Suppressor macrophage treated with lipopolysaccharide for 1 hour (primary cell): ENCODE measurements at regions not wholly inside any gene's neighbourhood (a gene's known extent, or its start where the extent isn't known, plus 50 kb on each side); places are given as distances from the start of the nearest gene placed in this dataset.
"Not testable (repeated sequence)": the region's sequence is repeated elsewhere in the genome, so short reads cannot be mapped to it uniquely, and the experiment has no call there.

ENCODE experiments used
- DNase-seq, 3 donors: peaks; one replicate each; pipeline ENCODE4 v3.0.0-alpha.2; 2020 to 2022

DNA sequence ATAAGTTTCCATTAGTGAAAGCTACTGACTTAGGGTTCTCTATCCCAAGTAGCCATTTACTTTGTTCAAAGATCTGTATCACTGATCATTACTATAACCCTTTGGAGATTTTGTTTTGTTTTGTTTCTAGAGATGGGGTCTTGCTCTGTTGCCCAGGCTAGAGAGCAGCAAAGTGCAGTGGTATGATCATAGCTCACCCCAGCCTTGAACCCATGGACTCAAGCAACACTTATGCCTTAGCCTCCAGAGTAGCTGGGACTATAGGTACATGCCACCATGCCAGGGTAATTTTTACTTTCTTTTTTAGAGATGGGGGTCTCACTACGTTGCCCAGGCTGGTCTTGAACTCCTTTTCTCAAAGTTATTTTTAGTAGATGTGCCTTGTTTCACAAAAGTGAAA, 154.7 kb downstream of the KCNJ2 start:
- no peak for DNase-seq

DNA sequence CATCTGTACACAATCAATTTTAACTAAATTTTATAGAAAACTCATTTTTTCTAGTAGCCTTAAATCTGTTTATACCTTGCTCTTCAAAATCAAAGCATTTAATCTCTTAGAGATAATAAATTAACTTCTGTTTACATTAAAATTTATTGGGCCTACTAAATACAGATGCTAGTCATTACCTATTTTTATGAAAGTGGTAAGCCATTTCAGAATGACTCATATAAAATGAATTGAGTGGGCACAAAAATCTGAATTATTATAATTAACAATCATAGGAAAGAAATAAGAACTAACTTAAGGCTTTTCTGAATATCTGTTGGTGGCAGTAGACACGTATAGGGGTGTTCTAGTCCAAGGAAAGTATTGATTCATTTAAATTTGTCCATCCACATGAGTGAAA, 157.9 kb downstream of the KCNJ2 start:
- no peak for DNase-seq

DNA sequence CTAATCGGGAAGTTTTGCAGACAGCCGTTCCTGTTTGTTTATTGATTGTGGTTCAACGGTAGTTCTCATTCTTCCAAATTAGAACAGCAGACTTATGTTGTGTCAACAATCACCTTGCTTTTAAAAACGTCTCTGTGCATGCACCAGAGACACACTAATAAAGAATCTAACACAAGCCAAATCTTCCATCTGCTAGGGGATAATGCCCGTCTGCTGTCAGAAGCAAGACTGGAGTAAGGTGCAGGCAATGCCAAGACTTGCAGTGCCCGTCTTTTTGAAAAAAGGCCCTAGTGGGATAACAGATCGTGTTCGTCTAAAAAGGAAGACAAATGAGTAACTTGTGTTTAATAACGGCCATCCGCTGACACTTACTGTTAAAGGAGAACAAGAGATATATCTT, 158.4 kb downstream of the KCNJ2 start:
- no peak for DNase-seq

DNA sequence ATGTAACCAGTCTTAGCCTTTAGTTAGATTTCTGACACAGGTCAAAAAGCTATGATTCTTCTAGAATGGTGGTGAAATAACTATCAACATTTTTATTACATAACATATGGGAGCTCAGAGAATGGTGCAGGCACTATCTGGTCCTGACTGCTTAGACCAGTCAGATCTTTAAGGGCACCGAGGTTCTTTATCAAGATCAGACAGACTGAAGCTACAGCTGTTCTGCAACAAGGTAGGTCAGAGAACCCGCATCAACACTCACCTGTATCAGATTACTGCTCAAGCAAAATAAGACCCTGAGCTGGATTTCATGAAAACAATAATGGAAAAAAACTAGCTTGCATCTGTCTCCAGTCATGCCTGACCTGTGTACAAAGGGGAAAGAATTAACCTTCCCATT, 160.4 kb downstream of the KCNJ2 start:
- no peak for DNase-seq

DNA sequence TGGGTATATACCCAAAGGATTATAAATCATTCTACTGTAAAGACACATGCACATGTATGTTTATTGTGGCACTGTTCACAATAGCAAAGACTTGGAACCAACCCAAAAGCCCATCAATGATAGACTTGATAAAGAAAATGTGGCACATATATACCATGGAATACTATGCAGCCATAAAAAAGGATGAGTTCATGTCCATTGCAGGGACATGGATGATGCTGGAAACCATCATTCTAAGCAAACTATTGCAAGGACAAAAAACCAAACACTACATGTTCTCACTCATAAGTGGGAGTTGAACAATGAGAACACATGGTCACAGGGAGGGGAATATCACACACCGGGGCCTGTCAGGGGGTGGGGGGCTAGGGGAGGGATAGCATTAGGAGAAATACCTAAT, 161.7 kb downstream of the KCNJ2 start:
- DNase-seq, result not testable (repeated sequence)

DNA sequence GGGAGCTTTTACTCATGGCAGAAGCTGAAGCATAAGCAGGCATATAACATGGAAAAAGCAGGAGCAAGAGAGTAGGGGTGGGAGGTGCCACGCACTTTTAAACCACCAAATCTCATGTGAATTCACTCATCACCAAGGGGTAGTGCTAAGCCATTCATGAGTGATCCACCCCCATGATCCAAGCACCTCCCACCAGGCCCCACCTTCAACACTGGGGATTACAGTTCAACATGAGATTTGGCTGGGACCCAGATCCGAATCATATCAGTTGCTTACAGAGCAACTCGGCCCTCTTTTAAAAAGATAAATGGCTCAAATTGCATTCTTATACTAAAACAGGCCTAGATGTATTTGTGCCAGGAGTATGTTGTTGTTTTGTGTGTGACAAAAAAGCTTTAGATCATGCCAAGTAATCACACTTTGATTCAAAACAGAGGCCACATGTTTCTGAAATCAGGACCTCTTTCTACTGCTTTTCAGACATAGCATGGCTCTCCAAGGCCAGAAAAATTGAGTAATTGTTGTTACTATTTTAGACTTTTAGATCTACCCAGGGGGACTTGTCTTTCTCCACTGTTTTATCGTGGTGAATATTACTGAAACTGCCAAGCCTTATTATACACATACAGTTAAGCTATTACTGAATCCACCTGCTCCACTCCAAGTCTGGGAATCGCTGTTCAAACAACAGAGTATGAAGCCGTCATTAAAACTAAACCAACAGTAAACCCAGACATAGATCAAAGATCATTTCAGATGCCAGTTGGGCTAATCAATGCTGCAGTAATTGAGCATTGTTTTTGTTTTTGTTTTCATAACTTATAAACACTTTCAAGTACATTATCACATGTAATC, 163.3 kb downstream of the KCNJ2 start:
- no peak for DNase-seq

DNA sequence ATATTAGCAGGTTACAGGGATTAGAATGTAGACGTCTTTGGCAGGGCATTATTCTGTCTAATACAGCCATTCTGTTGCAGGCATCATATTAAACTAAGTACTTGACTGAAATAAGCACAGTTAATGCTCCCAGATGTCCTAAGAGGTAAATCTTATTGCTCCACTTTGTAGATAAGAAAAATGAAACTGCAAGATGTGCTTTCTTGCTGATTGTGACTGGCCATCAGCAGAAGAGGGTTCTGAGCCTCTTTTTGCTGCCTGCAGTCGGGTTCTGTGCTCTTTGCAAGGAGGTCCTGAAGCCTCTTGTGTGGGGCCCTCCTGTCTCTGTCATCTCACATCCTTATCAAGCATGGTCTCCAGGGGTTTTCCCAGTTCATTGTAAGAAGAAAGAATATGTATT, 167.1 kb downstream of the KCNJ2 start:
- DNase-seq, result no peak

DNA sequence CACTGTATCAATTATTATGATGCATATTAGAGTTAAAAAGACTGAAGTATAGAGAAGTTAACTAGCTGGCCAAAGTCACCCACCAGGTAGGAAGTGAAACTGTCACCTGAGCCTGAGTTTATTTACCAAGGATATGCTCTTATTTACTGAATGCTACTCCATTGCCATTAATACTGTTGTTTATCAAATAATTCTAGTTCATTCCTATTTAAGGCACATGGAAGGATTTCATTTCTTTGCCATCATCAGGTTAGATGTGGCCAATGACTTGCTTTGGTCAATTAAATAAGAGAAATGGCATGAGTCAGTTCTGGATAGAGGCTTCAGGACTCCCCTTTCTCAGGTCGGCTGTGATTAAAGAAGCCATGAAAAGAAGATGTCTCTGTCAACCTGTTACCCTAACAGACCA, 169.6 kb downstream of the KCNJ2 start:
- no peak for DNase-seq

DNA sequence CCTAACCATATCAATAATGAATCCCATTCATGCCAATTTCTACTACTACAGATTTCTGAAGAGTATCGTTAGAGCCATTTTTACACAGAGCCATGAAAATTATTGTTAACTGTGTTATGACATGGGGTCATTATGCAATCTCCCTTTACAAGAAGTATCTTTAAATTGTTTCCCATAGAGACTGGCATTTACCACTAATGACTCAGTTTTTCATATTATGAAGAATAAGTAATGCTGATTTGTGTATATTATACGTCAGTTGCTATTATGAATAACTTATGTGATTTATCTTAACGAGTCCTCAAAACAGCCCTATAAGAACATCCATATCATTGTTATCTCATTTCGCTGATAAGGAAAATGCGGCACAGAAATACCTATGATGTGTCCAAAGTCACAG, 173.8 kb downstream of the KCNJ2 start:
- peak in 2 of 3 donors; percentile 47 to 67 for DNase-seq

DNA sequence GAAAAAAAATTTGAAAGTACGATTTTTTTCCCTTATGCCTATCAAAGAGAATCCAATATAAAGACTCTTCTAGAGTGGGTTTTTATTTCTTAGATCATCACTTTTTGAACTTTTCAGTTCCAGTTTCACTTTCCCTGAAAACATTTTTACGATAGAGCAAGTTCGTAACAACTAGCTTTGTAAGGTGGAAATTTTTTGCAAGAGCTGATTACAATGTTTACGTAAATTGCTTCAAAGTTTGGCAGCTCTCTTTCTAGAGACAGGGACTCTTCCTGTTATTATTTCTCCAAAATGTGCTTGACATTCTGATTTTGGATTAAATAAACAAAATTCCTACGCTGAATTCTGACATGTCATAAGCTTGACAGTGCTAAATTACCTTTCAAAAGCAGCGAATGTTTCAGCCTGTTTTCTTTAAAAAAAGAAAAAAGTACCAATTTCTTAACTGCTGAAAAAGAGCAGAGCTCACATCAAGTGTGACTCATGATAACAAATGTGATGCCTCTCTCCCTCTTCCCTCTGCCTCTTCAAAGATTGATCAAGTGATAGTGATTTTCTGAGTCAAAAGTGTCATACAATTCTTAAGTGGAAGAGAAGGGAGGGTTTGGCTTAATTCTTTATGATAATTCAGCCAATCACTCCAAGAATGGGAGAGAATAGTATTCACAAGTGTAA, 175.2 kb downstream of the KCNJ2 start:
- DNase-seq, result peak; percentile 47 to 86 (median 67)

DNA sequence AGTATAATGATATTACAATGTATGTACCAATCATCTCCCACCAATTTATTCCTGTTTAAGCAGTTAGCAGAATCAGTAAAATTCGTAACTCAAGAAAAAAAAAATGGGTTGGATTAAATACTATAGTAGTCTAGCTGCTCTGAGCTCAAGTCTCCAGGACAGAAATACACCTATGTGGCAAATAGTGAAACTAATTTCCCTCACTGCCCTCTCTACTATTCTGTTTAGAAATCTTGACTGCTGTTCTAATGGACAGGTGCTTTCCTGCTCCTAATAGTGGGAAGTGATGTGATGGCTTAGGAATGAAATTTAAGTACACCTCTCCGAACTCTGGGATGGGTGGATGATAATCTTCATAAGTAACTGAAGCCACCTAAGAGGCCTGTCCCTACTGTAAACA, 175.7 kb downstream of the KCNJ2 start:
- no peak for DNase-seq

DNA sequence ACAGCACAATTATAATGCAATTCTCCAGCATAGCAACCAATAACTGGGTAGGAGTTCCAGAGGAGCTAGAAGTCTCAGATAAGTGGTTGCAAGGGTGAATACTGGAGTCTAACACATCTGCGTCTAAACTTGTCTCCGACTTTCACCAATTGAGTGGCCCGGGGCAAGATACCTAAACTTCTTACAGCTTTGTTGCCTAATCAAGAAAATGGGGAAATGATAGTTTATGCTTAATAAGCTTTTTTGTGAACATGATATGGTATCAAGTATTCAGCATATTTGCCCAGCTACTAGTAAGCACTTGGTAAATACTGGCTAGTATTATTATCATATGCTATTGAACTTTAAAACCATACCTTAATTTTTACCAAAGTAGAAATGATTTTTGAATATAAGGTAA, 183.5 kb downstream of the KCNJ2 start:
- peak in 2 of 3 donors; percentile 36 to 38 for DNase-seq

DNA sequence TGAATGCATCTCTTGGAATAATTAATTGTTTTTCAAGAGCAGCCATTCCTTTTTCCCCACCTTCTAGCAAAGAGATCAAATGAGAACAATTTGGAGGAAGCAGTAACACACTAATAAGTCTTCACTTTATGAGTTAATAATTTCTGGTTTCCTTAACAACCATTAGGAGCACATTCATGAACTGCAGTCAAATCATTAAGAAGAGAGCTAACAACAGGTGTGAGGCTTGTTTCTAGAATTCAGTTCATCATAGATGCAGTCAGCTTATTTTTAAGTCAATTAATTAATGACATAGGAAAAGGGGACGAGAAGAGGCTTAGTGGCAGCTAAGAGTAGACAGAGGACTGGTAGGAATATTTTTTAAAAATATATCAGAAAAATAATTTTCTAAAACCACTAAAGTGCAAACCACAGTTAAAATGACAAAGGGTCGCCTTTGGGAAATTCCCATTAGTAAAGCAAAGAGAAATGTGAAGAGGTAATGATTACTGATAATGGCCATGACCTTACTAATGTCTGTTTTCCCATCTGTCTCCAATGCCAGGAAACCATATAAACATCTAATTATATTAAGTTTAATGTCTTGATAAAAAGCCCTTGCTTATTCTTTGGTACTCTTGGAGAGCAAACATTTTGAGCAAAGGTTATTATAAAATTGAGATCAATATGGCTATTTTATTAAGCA, 184.2 kb downstream of the KCNJ2 start:
- DNase-seq, result no peak

DNA sequence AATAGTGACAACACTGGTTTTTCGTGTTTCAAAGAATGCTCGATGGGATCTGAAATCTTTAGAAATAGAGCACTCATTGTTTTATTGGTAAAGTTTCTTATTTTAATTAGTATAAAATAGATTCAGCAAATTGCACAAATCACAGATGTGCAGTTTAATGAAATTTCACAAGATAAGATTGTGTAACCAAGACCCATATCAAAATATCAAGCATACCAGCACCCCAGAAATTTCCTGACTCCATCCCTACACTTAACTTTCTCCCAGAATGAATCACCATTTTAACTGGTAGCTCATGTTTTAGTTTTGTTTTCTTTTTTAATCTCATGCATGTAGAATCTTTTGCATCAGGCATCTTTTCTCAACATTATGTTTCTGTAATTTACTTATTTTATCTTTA, 185.9 kb downstream of the KCNJ2 start:
- peak in 1 of 3 donors; percentile 28 for DNase-seq

DNA sequence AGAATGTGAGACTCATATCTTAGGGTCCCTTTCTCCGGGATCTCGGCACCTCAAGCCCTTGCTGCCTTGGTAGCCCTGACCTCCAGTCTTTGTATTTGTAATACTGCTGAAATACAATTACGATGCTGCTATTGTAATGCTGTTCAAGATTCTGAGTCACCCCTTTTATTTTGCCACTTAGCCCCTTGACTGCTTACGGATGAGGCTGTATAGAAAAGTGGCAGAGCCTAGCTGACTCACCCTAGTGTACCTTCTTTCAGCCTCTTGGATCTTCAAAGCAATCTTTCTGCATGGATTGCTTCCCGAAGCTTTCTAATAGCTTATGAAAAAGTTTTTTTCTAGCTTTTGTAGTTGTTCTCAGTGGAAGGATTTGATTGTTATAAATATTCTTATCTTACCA, 187.9 kb downstream of the KCNJ2 start:
- no peak for DNase-seq

DNA sequence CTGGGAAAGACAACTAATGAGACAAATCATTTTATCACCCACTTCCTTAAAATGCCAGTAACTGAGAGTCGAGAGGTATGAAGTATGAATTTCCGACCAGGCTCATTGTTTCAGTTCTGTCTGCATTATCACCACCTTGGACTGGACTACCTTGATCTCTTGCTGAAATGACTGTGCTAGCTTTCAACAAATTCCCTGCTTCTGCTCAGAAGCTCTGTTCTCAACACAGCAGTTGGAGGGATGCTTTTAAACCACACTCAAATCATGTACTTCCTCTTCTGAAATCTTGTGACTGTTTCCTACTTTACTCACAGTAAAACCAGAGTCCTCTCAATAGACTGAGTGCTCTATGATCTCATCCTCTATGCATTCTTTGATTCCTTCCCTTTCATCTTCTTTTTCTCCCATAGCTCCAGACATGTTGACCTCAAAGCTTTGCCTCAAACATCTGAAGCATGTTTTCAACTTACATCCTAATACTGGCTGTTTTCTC, 195.8 kb downstream of the KCNJ2 start:
- peak; percentile 47 to 84 (median 77) for DNase-seq

DNA sequence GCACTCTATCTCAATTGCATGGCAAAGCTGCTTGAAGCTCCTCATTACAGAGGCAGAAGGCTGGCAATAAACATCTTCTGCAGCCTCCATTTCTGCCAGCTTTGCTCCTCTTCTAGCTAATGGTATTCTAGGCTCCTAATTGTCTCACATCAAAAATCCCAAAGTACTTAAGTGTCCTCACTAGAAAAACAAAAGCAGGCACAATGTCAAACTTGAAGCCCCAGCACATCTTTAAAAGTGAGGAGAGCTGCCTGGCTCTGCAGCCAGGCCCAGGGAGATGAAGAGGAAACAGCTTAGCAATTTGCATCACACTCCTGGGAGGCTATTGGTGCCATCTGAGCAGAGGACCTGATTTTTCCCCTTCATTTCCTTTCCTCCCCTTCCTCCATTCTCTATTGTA, 197.1 kb downstream of the KCNJ2 start:
- no peak for DNase-seq

DNA sequence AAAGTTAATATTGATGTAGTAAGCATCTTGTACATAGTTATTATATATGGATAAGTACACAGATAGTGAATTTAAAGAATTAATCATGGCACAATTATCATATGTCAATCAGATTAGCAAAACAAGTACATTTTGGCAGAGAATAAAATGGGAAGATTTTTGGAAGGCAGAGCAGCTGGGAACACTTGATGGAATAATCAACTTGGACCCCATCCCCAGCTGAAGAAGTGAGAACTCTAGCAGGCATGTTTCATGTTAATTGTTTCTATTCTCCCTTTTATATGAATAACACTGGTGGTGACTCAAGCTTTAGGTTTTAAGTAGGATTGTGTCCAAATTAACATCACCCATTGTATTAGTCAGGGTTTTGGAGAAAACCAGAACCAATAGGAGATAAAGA, 198.7 kb downstream of the KCNJ2 start:
- DNase-seq, result peak in 2 of 3 donors; percentile 27 to 44

DNA sequence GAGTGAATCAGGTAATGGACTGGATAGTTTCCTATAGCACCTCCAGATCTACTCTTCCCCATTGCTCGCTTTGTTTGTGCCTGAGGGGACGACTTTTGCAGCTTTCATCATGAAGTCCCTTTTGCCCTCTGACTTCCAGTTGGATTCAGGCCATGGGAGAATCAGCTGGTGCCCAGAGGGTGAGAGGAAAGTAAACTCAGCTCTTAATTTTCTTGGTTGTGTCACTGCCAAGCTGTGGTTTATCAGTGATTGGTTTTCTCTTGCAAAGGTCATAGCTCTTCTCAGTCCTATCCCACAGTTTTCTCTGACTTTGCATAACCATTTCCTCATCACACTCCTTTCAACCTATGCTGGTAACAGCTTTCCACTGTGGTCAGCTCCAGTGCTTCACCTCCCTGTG, 200.1 kb downstream of the KCNJ2 start:
- DNase-seq, result no peak

DNA sequence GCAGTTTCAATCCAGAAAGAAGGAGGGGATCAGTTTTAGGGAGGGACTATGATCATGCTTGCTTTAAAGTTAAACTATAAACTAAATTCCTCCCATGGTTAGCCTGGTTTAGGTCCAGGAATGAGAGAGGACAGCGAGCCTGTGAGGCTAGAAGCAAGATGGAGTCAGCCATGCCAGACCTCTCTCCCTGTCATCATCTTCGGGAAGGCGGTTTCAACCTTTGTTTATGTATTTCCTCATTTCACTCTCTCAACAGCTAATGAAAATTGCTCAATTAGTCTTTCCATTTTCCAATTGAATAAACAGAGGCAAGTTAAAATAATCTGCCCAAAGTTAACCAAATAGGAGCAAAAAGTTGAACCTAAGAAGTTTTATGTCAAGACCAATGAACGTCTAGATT, 201.5 kb downstream of the KCNJ2 start:
- peak; percentile 16 to 39 (median 33) for DNase-seq

DNA sequence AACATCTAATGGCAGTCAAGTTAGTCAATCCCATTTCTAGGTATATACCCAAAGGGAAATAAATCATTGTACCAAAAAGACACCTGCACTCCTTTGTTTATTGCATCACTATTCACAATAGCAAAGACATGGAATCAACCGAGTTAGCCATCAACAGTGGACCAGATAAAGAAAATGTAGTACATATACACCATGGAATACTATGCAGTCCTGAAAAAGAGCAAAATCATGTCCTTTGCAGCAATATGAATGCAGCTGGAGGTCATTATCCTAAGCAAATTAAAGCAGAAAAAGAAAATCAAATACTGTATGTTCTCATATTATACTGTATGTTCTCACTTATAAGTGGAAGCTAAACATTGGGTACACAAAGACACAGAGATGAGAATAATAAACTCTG, 204.0 kb downstream of the KCNJ2 start:
- DNase-seq, result no peak

DNA sequence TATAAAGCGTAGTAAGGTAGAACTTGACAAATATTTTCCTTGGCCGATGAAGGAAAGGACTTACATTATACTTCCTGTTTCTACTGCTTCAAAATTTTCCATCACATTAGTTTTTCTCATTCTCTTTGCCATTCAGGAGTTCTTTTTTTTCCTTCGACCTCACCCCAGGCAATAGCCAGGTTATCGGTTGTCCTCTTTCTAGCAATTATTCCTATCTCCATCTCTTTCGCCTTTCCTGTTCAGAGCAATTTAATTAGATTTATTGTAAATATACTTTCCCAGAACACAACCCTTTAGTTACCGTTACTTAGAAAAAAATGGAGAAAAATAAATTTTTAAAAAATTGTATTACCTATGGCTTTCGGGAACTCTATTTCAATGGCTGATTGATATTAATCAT, 205.2 kb downstream of the KCNJ2 start:
- no peak for DNase-seq

DNA sequence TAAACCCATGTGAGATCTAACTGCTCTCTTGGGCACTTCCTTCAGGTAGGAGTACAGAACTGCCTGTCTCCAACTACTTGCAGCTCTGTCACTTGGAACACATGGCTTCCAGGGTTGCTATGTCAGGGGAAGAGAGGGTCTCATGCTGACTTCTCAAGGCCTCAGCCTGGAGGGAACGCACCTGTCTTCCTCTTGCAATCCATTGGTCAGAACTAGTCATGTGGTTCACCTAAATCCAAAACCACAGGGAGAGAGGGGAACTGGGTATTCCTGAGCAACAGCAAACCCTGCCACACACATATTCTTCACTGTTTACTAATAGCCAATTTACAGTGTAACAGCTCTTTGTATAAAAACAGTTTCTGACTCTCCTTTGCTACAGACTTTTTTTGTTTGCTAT, 206.1 kb downstream of the KCNJ2 start:
- no peak for DNase-seq
